Fibroblast of villous mesenchyme (primary cell): ENCODE measurements at regions not wholly inside any gene's neighbourhood (a gene's known extent, or its start where the extent isn't known, plus 50 kb on each side); places are given as distances from the start of the nearest gene placed in this dataset.

Experiments
- DNase-seq: peaks from one replicate; pipeline ENCODE4 v3.0.0-alpha.2; 2010; ENCODE audit warnings: low read depth
- H3K4me3 ChIP-seq: 2 replicates; pipeline ENCODE4 v1.5.1; 2011; ENCODE audit warnings: low read depth, mild to moderate bottlenecking, low read length
- CTCF ChIP-seq: IDR thresholded peaks from 2 replicates; pipeline ENCODE4 v1.5.1; 2012; ENCODE audit warnings: low read depth, mild to moderate bottlenecking, low read length; ENCODE audit not compliant: insufficient read depth

GRCh38 chr1:189681252-189681919, 796.3 kb downstream of the BRINP3 start:
- no peak overlapping the region for H3K4me3 ChIP-seq
- DNase-seq = no peak
- TF ChIP-seq CTCF = no peak

GRCh38 chr1:189682591-189682990, 795.1 kb downstream of the BRINP3 start:
- no peak for DNase-seq
- TF ChIP-seq CTCF = no peak
- H3K4me3 ChIP-seq = no peak overlapping the region

GRCh38 chr1:189686288-189686687, 791.4 kb downstream of the BRINP3 start:
- no peak for DNase-seq
- no peak for TF ChIP-seq CTCF
- no peak overlapping the region for H3K4me3 ChIP-seq

DNA sequence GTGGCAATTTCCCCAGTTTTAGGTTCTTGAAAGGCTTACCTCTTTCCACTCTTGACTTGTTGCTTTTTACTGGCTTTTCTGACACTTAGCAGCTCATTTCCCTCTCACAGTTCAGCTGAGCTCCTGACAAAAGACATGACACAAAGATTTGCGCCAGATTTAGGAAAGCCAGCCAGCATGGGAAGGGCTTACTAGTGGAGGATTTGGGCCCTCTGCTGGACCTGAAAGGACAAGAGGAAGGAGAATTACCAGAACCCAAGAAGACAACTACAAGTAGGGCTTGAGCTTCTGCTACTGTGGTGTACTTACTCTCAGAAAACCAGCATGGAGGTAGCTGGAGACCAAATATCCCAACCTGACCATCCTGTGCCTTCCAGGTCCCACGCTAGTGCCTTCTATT, 784.5 kb downstream of the BRINP3 start:
- no peak overlapping the region for H3K4me3 ChIP-seq
- no peak for TF ChIP-seq CTCF
- DNase-seq = no peak

- no peak for DNase-seq
- TF ChIP-seq CTCF = no peak
- no peak overlapping the region for H3K4me3 ChIP-seq
Observed at GRCh38 chr1:189696297-189696696, 781.4 kb downstream of the BRINP3 start.

GRCh38 chr1:189697113-189697512, 780.6 kb downstream of the BRINP3 start:
- H3K4me3 ChIP-seq = no peak overlapping the region
- TF ChIP-seq CTCF = no peak
- DNase-seq = no peak

GRCh38 chr1:189701606-189702005, 776.1 kb downstream of the BRINP3 start:
- TF ChIP-seq CTCF = no peak
- DNase-seq = no peak
- no peak overlapping the region for H3K4me3 ChIP-seq
